SH-SY5Y (cell line): ENCODE measurements at regions not wholly inside any gene's neighbourhood (a gene's known extent, or its start where the extent isn't known, plus 50 kb on each side); places are given as distances from the start of the nearest gene placed in this dataset.

Experiments
- GATA2 ChIP-seq: IDR thresholded peaks from 2 replicates; pipeline ENCODE4 v1.6.1; 2011; ENCODE audit warnings: mild to moderate bottlenecking, low read depth, low read length
- GATA3 ChIP-seq: IDR thresholded peaks from 2 replicates; pipeline ENCODE4 v1.6.1; 2011; ENCODE audit warnings: low read depth, mild to moderate bottlenecking, low read length, moderate library complexity

GRCh38 chr20:17823409-17824144 lies 123.8 kb downstream of the BANF2 start:
- no peak for TF ChIP-seq GATA2
- no peak for TF ChIP-seq GATA3
